HG03064 (cell line): ENCODE measurements at regions not wholly inside any gene's neighbourhood (a gene's known extent, or its start where the extent isn't known, plus 50 kb on each side); places are given as distances from the start of the nearest gene placed in this dataset.
"Not testable (repeated sequence)": the region's sequence is repeated elsewhere in the genome, so short reads cannot be mapped to it uniquely, and the experiment has no call there.

Experiments
- ATAC-seq: cut with Tn5 transposase; IDR thresholded peaks from one replicate; pipeline ENCODE4 v1.9.1; 2021; ENCODE audit warnings: low read depth; ENCODE audit not compliant: unreplicated experiment

- ATAC-seq: no peak
Observed at GRCh38 chr10:63901228-63901627, 380.0 kb downstream of the REEP3 start.

- no peak for ATAC-seq
Observed at GRCh38 chr10:63901881-63902280, 380.7 kb downstream of the REEP3 start.

GRCh38 chr10:63910806-63911205 lies 389.6 kb downstream of the REEP3 start:
- ATAC-seq: no peak

- ATAC-seq: no peak
Observed at GRCh38 chr10:63915240-63915639, 394.0 kb downstream of the REEP3 start.

GRCh38 chr10:63917363-63917762 lies 396.2 kb downstream of the REEP3 start:
- ATAC-seq: no peak

- no peak for ATAC-seq
Observed at GRCh38 chr10:63919575-63920279, 398.5 kb downstream of the REEP3 start.

- no peak for ATAC-seq
Observed at GRCh38 chr10:63920926-63921325, 399.7 kb downstream of the REEP3 start.

GRCh38 chr10:63921908-63922467 lies 400.8 kb downstream of the REEP3 start:
- ATAC-seq: no peak

GRCh38 chr10:63922468-63923284 lies 401.5 kb downstream of the REEP3 start:
- ATAC-seq: no peak

GRCh38 chr10:63929831-63930467 lies 408.7 kb downstream of the REEP3 start:
- no peak for ATAC-seq

GRCh38 chr10:63930584-63930983 lies 409.4 kb downstream of the REEP3 start:
- no peak for ATAC-seq

GRCh38 chr10:63935705-63936104 lies 414.5 kb downstream of the REEP3 start:
- ATAC-seq: no peak

- no peak for ATAC-seq
Observed at GRCh38 chr10:63940277-63940922, 419.2 kb downstream of the REEP3 start.

GRCh38 chr10:63964406-63964805 lies 443.2 kb downstream of the REEP3 start:
- ATAC-seq: no peak

GRCh38 chr10:63965846-63966245 lies 444.6 kb downstream of the REEP3 start:
- ATAC-seq: no peak

- ATAC-seq: no peak
Observed at GRCh38 chr10:63972949-63973827, 452.0 kb downstream of the REEP3 start.

GRCh38 chr10:63976538-63976937 lies 455.3 kb downstream of the REEP3 start:
- ATAC-seq: peak; percentile 91

- ATAC-seq: no peak
Observed at GRCh38 chr10:63977329-63977923, 456.2 kb downstream of the REEP3 start.

GRCh38 chr10:63980870-63981269 lies 459.7 kb downstream of the REEP3 start:
- ATAC-seq: not testable (repeated sequence)
